HS-5 (cell line): ENCODE measurements at regions not wholly inside any gene's neighbourhood (a gene's known extent, or its start where the extent isn't known, plus 50 kb on each side); places are given as distances from the start of the nearest gene placed in this dataset.
"Not testable (repeated sequence)": the region's sequence is repeated elsewhere in the genome, so short reads cannot be mapped to it uniquely, and the experiment has no call there.

ENCODE experiments used
- DNase-seq: peaks from one replicate; pipeline ENCODE4 v3.0.0-alpha.2; 2012; ENCODE audit warnings: low read depth

DNA sequence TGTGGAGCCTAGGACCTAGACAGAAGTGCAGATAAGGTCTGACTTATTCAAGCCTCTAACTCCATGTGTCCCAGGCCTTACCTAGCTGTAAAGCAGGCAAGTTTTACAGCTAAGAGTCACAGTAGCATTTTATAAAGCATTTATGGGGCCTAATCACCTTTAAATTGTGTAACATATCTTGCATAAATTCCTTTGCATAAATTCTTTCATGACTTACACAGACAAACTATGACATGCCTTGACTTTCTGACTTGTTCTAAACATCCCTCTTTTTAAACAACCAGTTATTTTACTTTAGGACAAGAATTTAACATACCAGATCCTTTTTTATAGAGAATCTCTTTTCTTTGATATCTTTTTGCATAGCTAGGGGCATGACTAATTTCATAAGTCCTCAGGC, 1257.8 kb upstream of the NRXN1 start:
- no peak for DNase-seq

DNA sequence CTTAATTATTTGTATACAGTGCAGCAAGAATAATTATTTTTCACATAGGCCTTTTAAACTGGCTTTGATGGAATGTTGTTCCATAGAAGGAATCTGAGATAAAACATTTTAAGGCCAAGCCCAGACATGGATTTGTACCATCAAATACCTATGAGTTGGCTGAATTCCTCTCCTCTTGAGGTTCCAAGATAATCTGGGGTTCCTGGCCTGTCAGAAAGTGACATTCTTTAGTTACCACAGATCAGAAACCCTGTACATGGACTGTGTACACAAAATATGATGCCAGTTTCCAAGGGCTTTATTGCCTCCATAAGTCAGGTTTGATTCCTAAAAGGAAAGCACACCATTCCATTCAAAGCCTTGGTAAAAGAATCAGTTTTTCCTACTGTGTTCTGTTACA, 1256.7 kb upstream of the NRXN1 start:
- DNase-seq: no peak

- peak; percentile 18 for DNase-seq
Measured at GRCh38 chr2:52269696-52270485, 1238.0 kb upstream of the NRXN1 start.

- no peak for DNase-seq
Measured at GRCh38 chr2:52264911-52265310, 1233.0 kb upstream of the NRXN1 start.

GRCh38 chr2:52264488-52264887, 1232.6 kb upstream of the NRXN1 start:
- no peak for DNase-seq

DNA sequence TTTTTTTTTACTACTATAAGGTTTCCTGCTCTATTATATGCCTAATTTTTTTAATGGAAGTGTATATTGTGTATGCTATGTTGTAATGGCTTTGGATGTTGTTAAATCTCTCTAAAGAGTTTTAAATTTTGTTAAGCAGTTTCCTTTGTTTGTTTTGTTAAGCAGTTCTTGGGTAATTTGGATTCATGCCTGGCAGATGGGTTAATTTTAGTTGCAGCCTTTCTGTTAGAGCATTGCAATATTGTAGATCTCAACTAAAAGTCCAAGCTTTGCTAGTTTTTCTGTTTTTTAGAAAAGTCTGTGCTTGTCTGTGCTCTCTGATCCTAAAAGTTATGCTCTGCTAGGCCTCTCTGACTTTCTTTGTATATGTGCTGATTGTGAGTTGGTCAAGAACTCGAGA, 1229.0 kb upstream of the NRXN1 start:
- DNase-seq: no peak

DNA sequence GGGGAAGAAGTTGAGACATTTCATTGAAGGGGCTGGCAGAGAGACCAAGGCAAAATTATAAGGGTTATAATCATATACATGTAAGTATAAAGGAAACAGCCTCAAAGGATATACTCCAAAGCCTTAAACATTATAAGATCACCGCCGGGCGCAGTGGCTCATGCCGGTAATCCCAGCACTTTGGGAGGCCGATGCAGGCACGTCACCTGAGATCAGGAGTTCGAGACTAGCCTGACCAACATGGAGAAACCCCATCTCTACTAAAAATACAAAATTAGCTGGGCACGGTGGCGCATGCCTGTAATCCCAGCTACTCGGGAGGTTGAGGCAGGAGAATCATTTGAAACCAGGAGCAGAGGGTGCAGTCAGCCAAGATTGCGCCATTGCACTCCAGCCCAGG, 1227.0 kb upstream of the NRXN1 start:
- DNase-seq: not testable (repeated sequence)

DNA sequence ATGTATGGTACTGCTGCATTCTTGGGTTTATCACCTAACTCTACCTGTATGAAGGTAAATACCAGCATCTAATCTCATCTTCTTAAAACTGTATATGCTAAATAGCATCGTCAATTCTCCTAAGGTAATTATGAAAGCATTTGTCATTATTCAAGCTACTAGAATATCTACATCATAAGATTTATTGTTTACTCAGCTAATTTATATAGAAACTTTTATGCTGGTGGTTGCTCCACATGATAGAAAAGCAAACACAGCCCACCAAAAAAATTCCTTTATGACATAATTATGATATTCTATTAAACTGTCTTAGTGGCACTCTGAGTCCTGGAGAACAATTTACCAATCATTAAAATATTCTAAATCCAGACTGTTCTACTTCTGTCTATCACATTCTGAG, 1226.1 kb upstream of the NRXN1 start:
- no peak for DNase-seq

GRCh38 chr2:52253416-52253980, 1221.6 kb upstream of the NRXN1 start:
- DNase-seq: no peak

DNA sequence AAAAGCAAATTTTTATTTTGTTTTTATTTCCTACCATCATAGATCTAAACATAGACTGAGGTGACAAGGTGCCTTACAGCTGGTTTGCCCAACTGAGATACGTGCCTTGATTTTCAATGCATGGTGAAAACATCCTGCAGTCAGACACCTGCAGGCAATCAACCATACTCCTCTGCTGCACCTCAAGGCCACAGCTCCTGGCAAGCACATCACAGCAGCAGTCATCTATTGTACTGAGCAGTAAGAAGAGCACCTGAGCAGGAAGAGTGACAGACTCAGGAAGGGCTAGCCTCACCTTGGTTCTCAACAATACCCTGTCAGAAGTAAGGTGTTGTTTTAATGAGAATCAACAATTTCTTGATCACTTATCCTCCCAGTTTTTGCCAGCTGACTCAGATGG, 1206.8 kb upstream of the NRXN1 start:
- DNase-seq: no peak

DNA sequence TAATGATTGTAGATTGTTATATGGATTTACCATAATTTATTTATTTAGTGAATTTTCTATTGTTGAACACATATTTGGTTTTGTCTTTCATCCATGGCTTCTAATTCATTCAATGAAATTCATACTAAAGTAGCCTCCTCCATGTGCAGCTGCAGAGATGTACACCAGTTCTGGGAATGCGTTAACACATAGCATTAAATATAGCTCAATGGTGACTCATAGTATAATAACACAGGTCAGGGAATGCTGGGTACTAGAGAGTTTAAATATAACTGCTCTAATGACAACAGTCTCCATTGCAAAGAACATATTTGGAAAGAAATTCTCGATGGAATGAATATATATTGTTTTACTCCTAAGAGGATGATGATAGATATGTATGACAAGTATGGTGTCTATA, 1190.2 kb upstream of the NRXN1 start:
- DNase-seq: peak; percentile 16

DNA sequence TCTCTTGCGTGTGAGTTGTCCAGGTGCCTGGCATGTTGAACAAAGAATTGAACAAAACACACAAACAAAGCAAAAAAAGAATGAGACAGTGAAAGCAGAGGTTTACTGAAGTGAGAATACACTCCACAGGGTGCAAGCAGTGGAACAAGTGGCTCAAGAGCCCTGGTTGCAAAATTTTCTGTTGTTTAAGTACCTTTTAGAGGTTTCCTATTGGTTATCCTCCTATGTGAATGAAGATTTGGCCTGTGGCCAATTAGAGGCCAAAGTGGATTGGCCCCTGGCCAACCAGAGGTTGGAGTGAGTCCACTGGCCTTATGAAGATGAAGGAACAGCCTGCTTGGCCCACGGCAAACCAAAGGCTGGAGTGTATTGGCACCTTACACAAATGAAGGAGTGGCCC, 1188.5 kb upstream of the NRXN1 start:
- no peak for DNase-seq

DNA sequence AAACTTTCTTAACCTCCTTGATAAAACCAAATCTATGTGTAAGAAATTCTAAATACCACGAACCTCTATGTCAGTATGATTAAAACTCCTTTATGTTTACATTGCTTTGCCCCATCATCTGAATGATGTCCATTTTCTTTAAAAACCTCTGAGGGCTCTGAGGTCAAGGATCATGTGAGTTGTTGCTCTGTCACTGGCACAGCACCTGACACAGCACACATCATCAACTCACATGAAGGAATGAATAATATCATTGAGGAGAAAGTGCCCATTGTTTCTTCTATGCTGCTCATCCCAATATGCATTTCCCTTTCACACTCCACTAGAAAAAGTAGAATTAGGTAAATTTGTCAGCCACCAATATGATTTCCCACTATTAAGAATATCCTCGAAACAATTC, 1178.7 kb upstream of the NRXN1 start:
- DNase-seq: no peak

GRCh38 chr2:52210161-52210560, 1178.2 kb upstream of the NRXN1 start:
- DNase-seq: no peak

DNA sequence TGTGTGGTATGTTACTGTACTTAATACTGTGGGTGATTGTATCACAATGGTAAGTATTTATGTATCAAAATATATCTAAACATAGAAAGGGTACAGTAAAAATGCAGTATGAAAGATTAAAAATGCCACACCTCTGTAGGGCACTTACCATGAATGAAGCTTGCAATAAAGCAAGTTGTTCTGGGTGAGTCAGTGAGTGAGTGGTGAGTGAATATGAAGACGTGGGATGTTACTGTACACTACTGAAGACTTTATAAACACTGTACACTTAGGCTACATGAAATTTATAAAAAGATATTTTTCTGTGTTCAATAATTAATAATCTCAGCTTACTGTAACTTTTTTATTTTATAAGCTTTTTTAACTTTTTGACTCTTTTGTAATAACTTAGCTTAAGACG, 1162.4 kb upstream of the NRXN1 start:
- DNase-seq: no peak

DNA sequence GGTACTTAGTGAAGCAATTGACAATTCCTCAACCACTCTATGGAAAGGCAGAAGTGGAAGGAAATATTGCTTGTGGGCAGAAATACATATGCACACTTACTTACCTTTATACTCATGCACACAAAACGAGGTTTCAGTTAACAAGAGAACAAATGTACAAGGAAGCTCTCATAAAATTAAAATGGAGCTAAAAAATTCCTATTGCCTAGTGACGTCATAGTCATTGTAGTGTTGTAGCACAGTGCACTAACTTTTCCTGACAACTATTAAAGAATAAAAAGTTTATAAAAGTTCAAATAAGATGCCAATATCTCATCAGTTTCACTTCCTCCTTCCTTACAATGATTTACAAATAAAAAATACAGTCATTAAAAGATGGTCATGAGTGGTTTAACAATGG, 1161.9 kb upstream of the NRXN1 start:
- no peak for DNase-seq

DNA sequence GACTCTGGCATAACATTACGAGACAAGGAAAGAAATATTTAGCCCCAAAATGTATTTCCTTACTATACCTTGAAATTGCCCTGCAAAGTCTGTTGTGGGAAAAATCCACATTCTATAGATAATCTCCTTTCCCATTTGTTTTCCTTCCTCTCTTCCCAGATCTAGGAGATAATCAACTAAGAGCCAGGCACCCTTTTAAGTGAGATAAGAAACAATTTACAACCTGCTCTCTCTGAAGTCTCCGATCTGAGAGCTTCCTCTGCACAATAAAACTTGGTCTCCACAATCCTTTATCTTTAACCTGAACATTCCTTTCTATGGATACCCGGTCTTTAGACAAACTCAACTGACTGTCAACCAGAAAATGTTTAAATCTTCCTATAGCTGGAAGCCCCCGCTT, 1160.7 kb upstream of the NRXN1 start:
- DNase-seq: no peak

DNA sequence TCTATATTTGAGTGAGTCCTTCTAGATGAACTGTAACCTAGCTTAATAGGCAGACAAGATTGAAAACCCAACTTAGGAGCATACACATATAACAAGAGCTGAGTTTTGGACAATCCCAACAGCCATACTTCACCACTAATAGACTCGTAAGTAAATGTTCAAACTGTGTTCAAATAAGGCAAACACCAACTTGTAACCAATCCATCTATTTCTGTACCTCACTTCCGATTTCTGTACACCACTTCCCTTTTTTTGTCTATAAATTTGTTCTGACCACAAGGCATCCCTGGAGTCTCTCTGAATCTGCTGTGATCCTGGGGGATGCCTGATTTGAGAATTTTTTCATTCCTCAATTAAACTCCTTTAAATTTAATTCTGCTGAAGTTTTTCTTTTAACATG, 1149.1 kb upstream of the NRXN1 start:
- no peak for DNase-seq

GRCh38 chr2:52178845-52179244, 1146.9 kb upstream of the NRXN1 start:
- no peak for DNase-seq

DNA sequence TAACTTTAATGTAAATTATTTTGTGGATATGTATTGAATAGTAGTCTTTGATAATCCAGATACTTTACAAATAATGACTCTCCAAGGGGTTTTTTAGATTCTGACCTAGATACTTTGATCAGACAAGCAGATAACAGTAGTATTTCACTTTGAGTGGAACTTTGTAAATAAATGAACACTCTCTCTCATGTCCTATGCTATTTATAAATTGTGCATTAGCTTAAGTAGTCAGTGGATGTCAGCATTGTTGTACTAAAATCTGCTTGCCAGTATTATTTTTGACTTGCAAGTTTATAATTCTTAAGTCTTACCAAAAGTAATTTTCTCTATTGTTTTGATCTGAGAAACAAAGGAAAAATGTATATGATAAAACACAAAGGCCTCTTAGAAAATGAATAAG, 1113.1 kb upstream of the NRXN1 start:
- no peak for DNase-seq

DNA sequence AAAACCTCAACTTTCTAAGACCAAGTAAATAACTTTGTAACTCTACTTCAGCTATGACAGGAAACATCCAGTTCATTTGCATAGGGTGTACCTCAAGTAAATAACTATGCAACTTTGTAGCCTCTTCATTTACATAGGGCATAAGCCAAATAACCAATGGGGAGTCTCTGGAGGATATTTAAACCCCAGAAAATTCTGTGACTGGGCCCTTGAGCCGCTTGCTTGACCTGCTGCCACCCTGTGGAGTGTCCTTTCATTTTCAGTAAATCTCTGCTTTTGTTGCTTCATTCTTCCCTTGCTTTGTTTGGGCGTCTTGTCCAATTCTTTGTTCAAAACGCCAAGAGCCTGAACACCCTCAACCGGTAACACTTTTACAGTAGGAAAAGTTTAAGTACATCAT, 1112.7 kb upstream of the NRXN1 start:
- no peak for DNase-seq

DNA sequence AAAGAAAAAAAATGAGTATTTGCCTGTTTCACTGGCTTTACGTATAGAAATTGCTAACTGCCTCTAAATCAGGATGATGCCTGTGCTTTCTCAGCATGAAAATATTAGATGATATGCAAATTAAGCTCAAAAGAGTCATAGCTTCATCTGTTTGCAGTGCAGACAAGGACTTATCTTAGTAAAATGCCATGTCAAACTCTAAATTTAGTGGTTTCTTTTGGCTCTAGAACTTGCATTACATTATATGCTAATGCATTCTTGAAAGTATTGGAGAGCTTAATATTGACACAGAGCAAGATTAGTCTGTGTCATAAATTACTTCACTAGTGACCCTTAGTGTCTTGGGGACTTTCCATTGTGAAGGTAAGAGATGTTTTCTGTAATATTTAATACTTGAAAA, 1109.1 kb upstream of the NRXN1 start:
- DNase-seq: no peak

DNA sequence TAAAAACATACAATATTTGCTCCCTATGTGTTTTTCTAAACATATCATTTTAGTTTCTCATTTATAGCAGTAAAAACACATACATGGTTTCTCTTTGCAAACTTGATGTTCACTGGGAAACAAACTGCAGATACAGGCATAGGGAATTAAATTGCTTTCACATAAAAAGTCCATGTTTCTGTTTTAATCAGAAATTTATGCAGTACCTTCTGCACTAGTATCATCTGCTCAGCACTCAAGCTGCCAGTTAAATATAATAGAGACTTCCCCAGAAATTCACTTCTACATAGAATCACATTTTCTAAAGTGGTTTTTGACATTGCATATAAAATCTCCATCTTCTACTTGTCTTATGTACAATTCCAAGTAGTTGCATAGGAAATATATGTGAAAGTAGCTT, 1107.3 kb upstream of the NRXN1 start:
- DNase-seq: no peak

- no peak for DNase-seq
Measured at GRCh38 chr2:52135235-52135634, 1103.3 kb upstream of the NRXN1 start.
